GM23338 (cell line): ENCODE measurements at regions not wholly inside any gene's neighbourhood (a gene's known extent, or its start where the extent isn't known, plus 50 kb on each side); places are given as distances from the start of the nearest gene placed in this dataset.

Experiments
- ATAC-seq: fragments of 200-7000 bp; cut with Tn5 transposase; 3 replicates; pipeline ENCODE4 v1.9.1; 2020
- DNase-seq: peaks from one replicate; pipeline ENCODE4 v3.0.0-alpha.2; 2015; ENCODE audit warnings: low spot score
- H2AFZ ChIP-seq: fragments of 200-600 bp; sonication (generic); 2 replicates; pipeline ENCODE4 v1.8.0; 2016; ENCODE audit warnings: antibody characterized with exemption, mild to moderate bottlenecking, moderate library complexity
- H3F3A ChIP-seq: fragments of 200-600 bp; sonication (generic); replicated peaks from 2 replicates; pipeline ENCODE4 v1.8.0; 2017; ENCODE audit warnings: antibody characterized with exemption, mixed run types, low read depth
- H3K27ac ChIP-seq: fragments of 200-600 bp; sonication (generic); 2 replicates; pipeline ENCODE4 v1.6.1; 2016; ENCODE audit warnings: low read depth
- H3K27me3 ChIP-seq: fragments of 200-600 bp; sonication (generic); 2 replicates; pipeline ENCODE4 v1.8.0; 2016; ENCODE audit warnings: mild to moderate bottlenecking, mixed run types, moderate library complexity; ENCODE audit not compliant: insufficient read depth
- H3K36me3 ChIP-seq: fragments of 200-600 bp; sonication (generic); 2 replicates; pipeline ENCODE4 v1.8.0; 2016; ENCODE audit warnings: mild to moderate bottlenecking; ENCODE audit not compliant: insufficient read depth
- H3K4me1 ChIP-seq: fragments of 200-600 bp; sonication (generic); 2 replicates; pipeline ENCODE4 v1.8.0; 2016; ENCODE audit warnings: mild to moderate bottlenecking, moderate library complexity; ENCODE audit not compliant: insufficient read depth
- H3K4me2 ChIP-seq: fragments of 200-600 bp; sonication (generic); 2 replicates; pipeline ENCODE4 v1.7.1; 2017; ENCODE audit warnings: mixed run types
- H3K4me3 ChIP-seq: fragments of 200-600 bp; sonication (generic); 2 replicates; pipeline ENCODE4 v1.6.1; 2016; ENCODE audit warnings: mixed run types
- H3K79me2 ChIP-seq: fragments of 200-600 bp; sonication (generic); replicated peaks from 2 replicates; pipeline ENCODE4 v1.8.0; 2017; ENCODE audit warnings: mild to moderate bottlenecking; ENCODE audit not compliant: insufficient read depth
- H3K9me2 ChIP-seq: fragments of 200-600 bp; sonication (generic); 2 replicates; pipeline ENCODE4 v1.8.0; 2017; ENCODE audit not compliant: insufficient read depth
- H4K20me1 ChIP-seq: fragments of 200-600 bp; sonication (generic); replicated peaks from 2 replicates; pipeline ENCODE4 v1.8.0; 2017; ENCODE audit warnings: mild to moderate bottlenecking; ENCODE audit not compliant: insufficient read depth
- H3K27ac Mint-ChIP-seq: 2 replicates; pipeline ENCODE4 v1.8.0; 2020; ENCODE audit warnings: inconsistent platforms, mild to moderate bottlenecking, moderate library complexity, mixed read lengths
- H3K27me3 Mint-ChIP-seq: 3 replicates; pipeline ENCODE4 v1.8.0; 2022; ENCODE audit warnings: low read depth, mild to moderate bottlenecking, moderate library complexity, mixed read lengths, inconsistent platforms; ENCODE audit not compliant: insufficient read depth, poor library complexity
- H3K36me3 Mint-ChIP-seq: 3 replicates; pipeline ENCODE4 v1.8.0; 2021; ENCODE audit warnings: low read depth, mild to moderate bottlenecking, inconsistent platforms, moderate library complexity, mixed read lengths
- H3K4me1 Mint-ChIP-seq: 3 replicates; pipeline ENCODE4 v1.8.0; 2020; ENCODE audit warnings: mild to moderate bottlenecking, inconsistent platforms, mixed read lengths
- H3K4me3 Mint-ChIP-seq: 3 replicates; pipeline ENCODE4 v1.8.0; 2021; ENCODE audit warnings: moderate library complexity, mild to moderate bottlenecking, inconsistent platforms, mixed read lengths
- H3K9me3 Mint-ChIP-seq: 3 replicates; pipeline ENCODE4 v1.8.0; 2020; ENCODE audit warnings: moderate library complexity, mild to moderate bottlenecking, inconsistent platforms, mixed read lengths
- CREB1 ChIP-seq: fragments of 250-450 bp; sonication (Bioruptor Pico); IDR thresholded peaks from 2 replicates; pipeline ENCODE4 v1.5.0; 2020; ENCODE audit warnings: low read depth, mild to moderate bottlenecking, moderate library complexity
- ETS1 ChIP-seq: IDR thresholded peaks from 2 replicates; pipeline ENCODE4 v1.6.1; 2016; ENCODE audit warnings: antibody characterized with exemption
- EZH2 ChIP-seq: fragments of 200-600 bp; sonication (generic); IDR thresholded peaks from one replicate; pipeline ENCODE4 v1.8.0; 2017; ENCODE audit warnings: antibody characterized with exemption, mild to moderate bottlenecking, low read depth; ENCODE audit not compliant: unreplicated experiment
- EZH2phosphoT487 ChIP-seq: fragments of 200-600 bp; sonication (generic); IDR thresholded peaks from one replicate; pipeline ENCODE4 v1.8.1; 2018; ENCODE audit warnings: antibody characterized with exemption; ENCODE audit not compliant: unreplicated experiment
- NANOG ChIP-seq: IDR thresholded peaks from 2 replicates; pipeline ENCODE4 v1.6.1; 2016; ENCODE audit warnings: antibody characterized with exemption, borderline replicate concordance
- POLR2AphosphoS5 ChIP-seq: IDR thresholded peaks from 2 replicates; pipeline ENCODE4 v1.6.1; 2016; ENCODE audit warnings: antibody characterized with exemption, low read depth
- STAT1 ChIP-seq: IDR thresholded peaks from one replicate; pipeline ENCODE4 v1.6.1; 2016; ENCODE audit warnings: antibody characterized with exemption; ENCODE audit not compliant: unreplicated experiment
- ZNF114 ChIP-seq: fragments of 250-450 bp; sonication (Bioruptor Pico); IDR thresholded peaks from 2 replicates; pipeline ENCODE4 v1.5.0; 2020; ENCODE audit warnings: mild to moderate bottlenecking, moderate library complexity
- ZNF331 ChIP-seq: fragments of 250-450 bp; sonication (Bioruptor Pico); IDR thresholded peaks from 2 replicates; pipeline ENCODE4 v1.5.0; 2020; ENCODE audit warnings: low read depth, mild to moderate bottlenecking, moderate library complexity
- TF ChIP-seq, protein P1 (sequence below): fragments of 250-450 bp; sonication (Bioruptor Pico); IDR thresholded peaks from 2 replicates; pipeline ENCODE4 v1.5.0; 2020; ENCODE audit warnings: mild to moderate bottlenecking, moderate library complexity

DNA sequence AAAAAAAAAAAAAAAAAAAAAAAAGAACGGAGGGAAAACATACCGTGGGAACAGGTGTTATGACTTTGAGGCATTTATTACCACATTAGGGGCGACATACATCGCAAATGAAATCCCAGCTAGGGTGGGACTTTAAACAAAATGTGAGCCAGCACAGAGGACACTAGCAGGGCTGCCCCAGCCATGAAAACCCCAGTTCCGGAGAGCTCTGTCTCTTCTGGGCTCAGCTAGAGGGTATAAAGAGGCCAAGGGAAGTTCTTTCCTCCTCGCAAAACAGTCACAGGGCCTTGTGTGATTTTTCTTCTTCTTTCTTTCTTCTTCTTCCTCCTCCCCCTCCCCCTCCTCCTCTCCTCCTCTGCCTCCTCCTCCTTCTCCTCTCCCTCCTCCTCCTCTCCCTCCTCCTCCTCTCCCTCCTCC lies 59.9 kb upstream of the ECHDC3 start (continued):
- TF ChIP-seq, protein P1, sequence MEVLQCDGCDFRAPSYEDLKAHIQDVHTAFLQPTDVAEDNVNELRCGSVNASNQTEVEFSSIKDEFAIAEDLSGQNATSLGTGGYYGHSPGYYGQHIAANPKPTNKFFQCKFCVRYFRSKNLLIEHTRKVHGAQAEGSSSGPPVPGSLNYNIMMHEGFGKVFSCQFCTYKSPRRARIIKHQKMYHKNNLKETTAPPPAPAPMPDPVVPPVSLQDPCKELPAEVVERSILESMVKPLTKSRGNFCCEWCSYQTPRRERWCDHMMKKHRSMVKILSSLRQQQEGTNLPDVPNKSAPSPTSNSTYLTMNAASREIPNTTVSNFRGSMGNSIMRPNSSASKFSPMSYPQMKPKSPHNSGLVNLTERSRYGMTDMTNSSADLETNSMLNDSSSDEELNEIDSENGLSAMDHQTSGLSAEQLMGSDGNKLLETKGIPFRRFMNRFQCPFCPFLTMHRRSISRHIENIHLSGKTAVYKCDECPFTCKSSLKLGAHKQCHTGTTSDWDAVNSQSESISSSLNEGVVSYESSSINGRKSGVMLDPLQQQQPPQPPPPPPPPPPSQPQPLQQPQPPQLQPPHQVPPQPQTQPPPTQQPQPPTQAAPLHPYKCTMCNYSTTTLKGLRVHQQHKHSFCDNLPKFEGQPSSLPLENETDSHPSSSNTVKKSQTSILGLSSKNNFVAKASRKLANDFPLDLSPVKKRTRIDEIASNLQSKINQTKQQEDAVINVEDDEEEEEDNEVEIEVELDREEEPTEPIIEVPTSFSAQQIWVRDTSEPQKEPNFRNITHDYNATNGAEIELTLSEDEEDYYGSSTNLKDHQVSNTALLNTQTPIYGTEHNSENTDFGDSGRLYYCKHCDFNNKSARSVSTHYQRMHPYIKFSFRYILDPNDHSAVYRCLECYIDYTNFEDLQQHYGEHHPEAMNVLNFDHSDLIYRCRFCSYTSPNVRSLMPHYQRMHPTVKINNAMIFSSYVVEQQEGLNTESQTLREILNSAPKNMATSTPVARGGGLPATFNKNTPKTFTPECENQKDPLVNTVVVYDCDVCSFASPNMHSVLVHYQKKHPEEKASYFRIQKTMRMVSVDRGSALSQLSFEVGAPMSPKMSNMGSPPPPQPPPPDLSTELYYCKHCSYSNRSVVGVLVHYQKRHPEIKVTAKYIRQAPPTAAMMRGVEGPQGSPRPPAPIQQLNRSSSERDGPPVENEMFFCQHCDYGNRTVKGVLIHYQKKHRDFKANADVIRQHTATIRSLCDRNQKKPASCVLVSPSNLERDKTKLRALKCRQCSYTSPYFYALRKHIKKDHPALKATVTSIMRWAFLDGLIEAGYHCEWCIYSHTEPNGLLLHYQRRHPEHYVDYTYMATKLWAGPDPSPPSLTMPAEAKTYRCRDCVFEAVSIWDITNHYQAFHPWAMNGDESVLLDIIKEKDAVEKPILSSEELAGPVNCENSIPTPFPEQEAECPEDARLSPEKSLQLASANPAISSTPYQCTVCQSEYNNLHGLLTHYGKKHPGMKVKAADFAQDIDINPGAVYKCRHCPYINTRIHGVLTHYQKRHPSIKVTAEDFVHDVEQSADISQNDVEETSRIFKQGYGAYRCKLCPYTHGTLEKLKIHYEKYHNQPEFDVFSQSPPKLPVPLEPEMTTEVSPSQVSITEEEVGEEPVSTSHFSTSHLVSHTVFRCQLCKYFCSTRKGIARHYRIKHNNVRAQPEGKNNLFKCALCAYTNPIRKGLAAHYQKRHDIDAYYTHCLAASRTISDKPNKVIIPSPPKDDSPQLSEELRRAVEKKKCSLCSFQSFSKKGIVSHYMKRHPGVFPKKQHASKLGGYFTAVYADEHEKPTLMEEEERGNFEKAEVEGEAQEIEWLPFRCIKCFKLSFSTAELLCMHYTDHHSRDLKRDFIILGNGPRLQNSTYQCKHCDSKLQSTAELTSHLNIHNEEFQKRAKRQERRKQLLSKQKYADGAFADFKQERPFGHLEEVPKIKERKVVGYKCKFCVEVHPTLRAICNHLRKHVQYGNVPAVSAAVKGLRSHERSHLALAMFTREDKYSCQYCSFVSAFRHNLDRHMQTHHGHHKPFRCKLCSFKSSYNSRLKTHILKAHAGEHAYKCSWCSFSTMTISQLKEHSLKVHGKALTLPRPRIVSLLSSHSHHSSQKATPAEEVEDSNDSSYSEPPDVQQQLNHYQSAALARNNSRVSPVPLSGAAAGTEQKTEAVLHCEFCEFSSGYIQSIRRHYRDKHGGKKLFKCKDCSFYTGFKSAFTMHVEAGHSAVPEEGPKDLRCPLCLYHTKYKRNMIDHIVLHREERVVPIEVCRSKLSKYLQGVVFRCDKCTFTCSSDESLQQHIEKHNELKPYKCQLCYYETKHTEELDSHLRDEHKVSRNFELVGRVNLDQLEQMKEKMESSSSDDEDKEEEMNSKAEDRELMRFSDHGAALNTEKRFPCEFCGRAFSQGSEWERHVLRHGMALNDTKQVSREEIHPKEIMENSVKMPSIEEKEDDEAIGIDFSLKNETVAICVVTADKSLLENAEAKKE (CRISPR knock-in tag), result no peak
- TF ChIP-seq POLR2AphosphoS5 (no peak), EZH2phosphoT487 (no peak), CREB1 (CRISPR knock-in tag) (no peak)

DNA sequence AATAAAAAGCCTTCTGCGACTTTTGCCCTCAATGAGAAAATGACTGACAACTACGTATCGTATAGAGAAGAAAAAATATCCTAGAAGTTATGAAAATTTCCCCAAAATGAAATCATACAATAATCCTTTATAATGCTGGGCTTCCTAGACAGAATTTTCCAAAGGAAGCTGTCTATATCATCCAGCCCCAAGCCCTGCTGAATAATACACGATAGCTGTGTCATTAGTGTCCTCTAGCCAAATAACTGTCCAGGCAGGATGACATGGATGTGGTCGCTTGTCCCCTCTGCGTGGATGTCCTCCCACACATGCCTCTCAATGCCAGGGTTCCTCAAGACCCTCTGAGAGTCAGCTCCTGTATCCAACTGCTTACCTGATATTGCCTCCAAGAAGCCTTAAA lies 61.7 kb upstream of the ECHDC3 start:
- Mint-ChIP-seq H3K4me1 (peaks cover 9% of the 10 kb centered on the region), H3K27ac (no peak overlapping the region), H3K36me3 (no peaks in the 10 kb centered on the region), H3K27me3 (peaks cover 1% of the 10 kb centered on the region), H3K4me3 (no peak overlapping the region), H3K9me3 (no peaks in the 10 kb centered on the region)
- no peaks in the 10 kb centered on the region for H3K79me2 ChIP-seq
- no peak overlapping the region for H2AFZ ChIP-seq
- H3F3A ChIP-seq, result no peaks in the 10 kb centered on the region
- ATAC-seq (no peak), DNase-seq (no peak)
- no peaks in the 10 kb centered on the region for H3K36me3 ChIP-seq
- no peak overlapping the region for H3K4me3 ChIP-seq
- no peaks in the 10 kb centered on the region; the same call in 1 of the 2 replicates for H4K20me1 ChIP-seq
- no peak overlapping the region for H3K4me2 ChIP-seq
- peaks cover 7% of the 10 kb centered on the region; the same call in 1 of the 2 replicates for H3K4me1 ChIP-seq
- no peak overlapping the region for H3K27ac ChIP-seq
- no peaks in the 10 kb centered on the region for H3K27me3 ChIP-seq
- H3K9me2 ChIP-seq, result no peaks in the 10 kb centered on the region
- TF ChIP-seq NANOG (no peak), STAT1 (no peak), POLR2AphosphoS5 (no peak), ZNF331 (CRISPR knock-in tag) (no peak), EZH2 (no peak), ETS1 (no peak), ZNF114 (CRISPR knock-in tag) (no peak)
- TF ChIP-seq, protein P1 (CRISPR knock-in tag), result no peak
